A549 (cell line): ENCODE measurements at regions not wholly inside any gene's neighbourhood (a gene's known extent, or its start where the extent isn't known, plus 50 kb on each side); places are given as distances from the start of the nearest gene placed in this dataset.

ENCODE experiments used
- ATAC-seq, 2 experiments: fragments of 200-7000 bp in 1 of 2; fragments of >200 bp in 1 of 2; cut with Nextera tagmentation in 1 of 2; cut with Tn5 transposase in 1 of 2; 3 replicates each; pipeline versions ENCODE4 v1.8.0 to v1.9.1; 2018 to 2020; ENCODE audit warnings: mild to moderate bottlenecking in 1 of 2, moderate library complexity in 1 of 2
- CTCF ChIA-PET: fragments of 300-600 bp; sonication (Branson Sonifier 250); formaldehyde crosslinking; extraction: SDS; loops from one replicate; lab custom pipeline; 2021; ENCODE audit warnings: antibody characterized with exemption, inconsistent platforms; lab: Yijun Ruan, JAX
- POLR2A ChIA-PET: fragments of 350-600 bp; formaldehyde crosslinking; extraction: SDS; loops from one replicate; lab custom pipeline; 2021; ENCODE audit warnings: antibody characterized with exemption, inconsistent platforms; lab: Yijun Ruan, JAX
- DNase-seq, 2 experiments: peaks; one replicate each; pipeline versions ENCODE4 v3.0.0 to v3.0.0-alpha.2; 2011 to 2016; ENCODE audit warnings: low read depth in 1 of 2, low spot score in 1 of 2
- FAIRE-seq: peaks from 2 replicates; lab custom pipeline; 2011; peaks lifted over from hg19 to GRCh38; lab: Jason Lieb, UNC
- H3K27ac ChIP-seq, 2 experiments: fragments of >200 bp; sonication (Bioruptor Twin); formaldehyde crosslinking; 3 replicates each; pipeline ENCODE4 v1.5.1; 2016 to 2017
- H3K4me1 ChIP-seq: fragments of >200 bp; sonication (Bioruptor Twin); formaldehyde crosslinking; 3 replicates; pipeline ENCODE4 v1.6.1; 2016
- H3K4me2 ChIP-seq: fragments of >200 bp; sonication (Bioruptor Twin); formaldehyde crosslinking; 3 replicates; pipeline ENCODE4 v1.6.1; 2016
- H3K4me3 ChIP-seq: fragments of >200 bp; sonication (Bioruptor Twin); formaldehyde crosslinking; 3 replicates; pipeline ENCODE4 v1.5.1; 2016
- H3K9me3 ChIP-seq: fragments of >200 bp; sonication (Bioruptor Twin); formaldehyde crosslinking; 3 replicates; pipeline ENCODE4 v1.6.1; 2016
- CHD2 ChIP-seq: fragments of 150-350 bp; IDR thresholded peaks from 2 replicates; pipeline ENCODE4 v1.6.1; 2014; ENCODE audit warnings: low read length; ENCODE audit not compliant: partially characterized antibody
- E2F6 ChIP-seq: IDR thresholded peaks from 2 replicates; pipeline ENCODE4 v1.6.1; 2012; ENCODE audit warnings: low read depth, borderline replicate concordance
- EHF ChIP-seq: fragments of 250-450 bp; sonication (Bioruptor Pico); IDR thresholded peaks from 2 replicates; pipeline ENCODE4 v1.5.0; 2020; ENCODE audit warnings: mild to moderate bottlenecking
- EP300 ChIP-seq, 2 experiments: fragments of >200 bp; sonication (Bioruptor Twin); formaldehyde crosslinking; IDR thresholded peaks; 2 replicates in 1 of 2; 3 replicates in 1 of 2; pipeline ENCODE4 v1.6.1; 2016 to 2017
- FOSB ChIP-seq: fragments of 250-450 bp; sonication (Bioruptor Pico); IDR thresholded peaks from 2 replicates; pipeline ENCODE4 v1.5.0; 2020; ENCODE audit warnings: mild to moderate bottlenecking, moderate library complexity
- FOXS1 ChIP-seq: fragments of 250-450 bp; sonication (Bioruptor Pico); IDR thresholded peaks from 2 replicates; pipeline ENCODE4 v1.5.0; 2020; ENCODE audit warnings: mild to moderate bottlenecking, moderate library complexity
- HEYL ChIP-seq: fragments of 250-450 bp; sonication (Bioruptor Pico); IDR thresholded peaks from 2 replicates; pipeline ENCODE4 v1.8.0; 2021; ENCODE audit warnings: mild to moderate bottlenecking, moderate library complexity
- HOXB5 ChIP-seq: fragments of 250-450 bp; sonication (Bioruptor Pico); IDR thresholded peaks from 2 replicates; pipeline ENCODE4 v1.5.0; 2020; ENCODE audit warnings: mild to moderate bottlenecking, moderate library complexity
- JUNB ChIP-seq: fragments of >200 bp; sonication (Bioruptor Twin); formaldehyde crosslinking; IDR thresholded peaks from 2 replicates; pipeline ENCODE4 v1.6.1; 2016
- MAX ChIP-seq: IDR thresholded peaks from 2 replicates; pipeline ENCODE4 v1.6.1; 2012
- MYC ChIP-seq: IDR thresholded peaks from 2 replicates; pipeline ENCODE4 v1.6.1; 2012; ENCODE audit warnings: mild to moderate bottlenecking, inconsistent platforms, low read length, improper control_type of control experiment, borderline replicate concordance
- NFE2L2 ChIP-seq: fragments of 150-350 bp; conservative IDR thresholded peaks from 2 replicates; pipeline ENCODE4 v1.6.1; 2014; ENCODE audit warnings: low read length
- NPAS2 ChIP-seq: fragments of 250-450 bp; sonication (Bioruptor Pico); IDR thresholded peaks from 2 replicates; pipeline ENCODE4 v1.8.0; 2022; ENCODE audit warnings: mild to moderate bottlenecking, moderate library complexity, borderline replicate concordance
- PHF8 ChIP-seq: fragments of 200-600 bp; sonication (generic); IDR thresholded peaks from 2 replicates; pipeline ENCODE4 v1.6.1; 2016; ENCODE audit warnings: low read depth, mild to moderate bottlenecking, antibody characterized with exemption, moderate library complexity, borderline replicate concordance
- POLR2AphosphoS2 ChIP-seq: conservative IDR thresholded peaks from 2 replicates; pipeline ENCODE4 v1.6.1; 2012; ENCODE audit warnings: low read length, improper control_type of control experiment, inconsistent platforms
- RCOR1 ChIP-seq: fragments of 150-350 bp; IDR thresholded peaks from 2 replicates; pipeline ENCODE4 v1.6.1; 2014; ENCODE audit warnings: antibody characterized with exemption, low read length, low read depth
- USF2 ChIP-seq: fragments of 450-650 bp; IDR thresholded peaks from 2 replicates; pipeline ENCODE4 v1.6.1; 2014; ENCODE audit warnings: antibody characterized with exemption
- ZFP36 ChIP-seq: fragments of 450-650 bp; IDR thresholded peaks from 2 replicates; pipeline ENCODE4 v1.6.1; 2014; ENCODE audit warnings: borderline replicate concordance; ENCODE audit not compliant: partially characterized antibody
- WGBS: methylation state at CpG from one replicate; pipeline ENCODE4 v1.1.6; 2017; ENCODE audit errors: missing lambda C conversion rate; 5-methylcytosine and 5-hydroxymethylcytosine counted together
- TF ChIP-seq, protein P1 (sequence below): fragments of >200 bp; sonication (Bioruptor Twin); formaldehyde crosslinking; IDR thresholded peaks from 3 replicates; pipeline ENCODE4 v1.5.1; 2016

GRCh38 chr10:129031844-129032150, 435.2 kb upstream of the MGMT start (continued):
- no peak for TF ChIP-seq EP300 (IDR thresholded peaks at IDR 0.05)
- TF ChIP-seq HOXB5 (CRISPR knock-in tag): no peak
- TF ChIP-seq, protein P1, sequence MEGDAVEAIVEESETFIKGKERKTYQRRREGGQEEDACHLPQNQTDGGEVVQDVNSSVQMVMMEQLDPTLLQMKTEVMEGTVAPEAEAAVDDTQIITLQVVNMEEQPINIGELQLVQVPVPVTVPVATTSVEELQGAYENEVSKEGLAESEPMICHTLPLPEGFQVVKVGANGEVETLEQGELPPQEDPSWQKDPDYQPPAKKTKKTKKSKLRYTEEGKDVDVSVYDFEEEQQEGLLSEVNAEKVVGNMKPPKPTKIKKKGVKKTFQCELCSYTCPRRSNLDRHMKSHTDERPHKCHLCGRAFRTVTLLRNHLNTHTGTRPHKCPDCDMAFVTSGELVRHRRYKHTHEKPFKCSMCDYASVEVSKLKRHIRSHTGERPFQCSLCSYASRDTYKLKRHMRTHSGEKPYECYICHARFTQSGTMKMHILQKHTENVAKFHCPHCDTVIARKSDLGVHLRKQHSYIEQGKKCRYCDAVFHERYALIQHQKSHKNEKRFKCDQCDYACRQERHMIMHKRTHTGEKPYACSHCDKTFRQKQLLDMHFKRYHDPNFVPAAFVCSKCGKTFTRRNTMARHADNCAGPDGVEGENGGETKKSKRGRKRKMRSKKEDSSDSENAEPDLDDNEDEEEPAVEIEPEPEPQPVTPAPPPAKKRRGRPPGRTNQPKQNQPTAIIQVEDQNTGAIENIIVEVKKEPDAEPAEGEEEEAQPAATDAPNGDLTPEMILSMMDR: no peak

GRCh38 chr10:129032372-129033313, 434.4 kb upstream of the MGMT start:
- FAIRE-seq: no peak

GRCh38 chr10:129033340-129033739, 433.7 kb upstream of the MGMT start:
- no peak for ATAC-seq
- ChIA-PET POLR2A (no interaction called here), CTCF (interaction anchor here (0.8 to 5.1 kb wide), 2 partner anchors 938 to 1094 kb away, joined by 3 to 24 read pairs; no protein-coding TSS in a partner anchor)
- WGBS: 28% methylated on average over 8 of the region's 8 CpGs
- H3K4me2 ChIP-seq: no peak overlapping the region
- DNase-seq: no peak
- FAIRE-seq: no peak
- H3K4me1 ChIP-seq: no peaks in the 10 kb centered on the region
- no peaks in the 10 kb centered on the region for H3K9me3 ChIP-seq
- no peak overlapping the region for H3K27ac ChIP-seq
- H3K4me3 ChIP-seq: no peak overlapping the region
- no peak for TF ChIP-seq NFE2L2

More at GRCh38 chr10:129032372-129033313, 434.4 kb upstream of the MGMT start:
- no peak for TF ChIP-seq EHF (CRISPR knock-in tag)
- no peak for TF ChIP-seq MAX
- no peak for TF ChIP-seq FOSB
- no peak for TF ChIP-seq CHD2
- TF ChIP-seq ZFP36: no peak
- no peak for TF ChIP-seq MYC
- no peak for TF ChIP-seq FOXS1 (CRISPR knock-in tag)
- no peak for TF ChIP-seq JUNB
- TF ChIP-seq RCOR1: no peak
- no peak for TF ChIP-seq PHF8
- TF ChIP-seq POLR2AphosphoS2: no peak
- TF ChIP-seq HOXB5 (CRISPR knock-in tag): no peak
- TF ChIP-seq E2F6: no peak
- no peak for TF ChIP-seq HEYL
- TF ChIP-seq EP300 (IDR thresholded peaks at IDR 0.05): no peak
- no peak for TF ChIP-seq USF2
- no peak for TF ChIP-seq NPAS2
- DNase-seq (no peak), ATAC-seq (no peak)
- no peak overlapping the region for H3K27ac ChIP-seq
- no peak overlapping the region for H3K4me2 ChIP-seq
- H3K4me1 ChIP-seq: no peaks in the 10 kb centered on the region
- H3K4me3 ChIP-seq: no peak overlapping the region
- 42% methylated on average over 25 of the region's 28 CpGs for WGBS
- ChIA-PET POLR2A (no interaction called here), CTCF (interaction anchor here (0.8 to 5.1 kb wide), 4 partner anchors 12 to 1147 kb away, joined by 3 to 24 read pairs (median 4); no protein-coding TSS in a partner anchor)
- no peaks in the 10 kb centered on the region for H3K9me3 ChIP-seq
